WTC11 (cell line): ENCODE measurements at regions not wholly inside any gene's neighbourhood (a gene's known extent, or its start where the extent isn't known, plus 50 kb on each side); places are given as distances from the start of the nearest gene placed in this dataset.

Experiments used
- ATAC-seq: fragments of 200-7000 bp; cut with Tn5 transposase; 2 replicates; pipeline ENCODE4 v1.10.0; 2021; ENCODE audit warnings: mild to moderate bottlenecking, moderate library complexity
- CTCF ChIA-PET: fragments of 300-600 bp; sonication (Branson Sonifier 250); formaldehyde crosslinking; loops from one replicate; lab custom pipeline; 2021; ENCODE audit warnings: antibody characterized with exemption; lab: Charles Lee
- POLR2A ChIA-PET: fragments of 350-600 bp; sonication (Branson Sonifier 250); formaldehyde crosslinking; loops from one replicate; lab custom pipeline; 2021; ENCODE audit warnings: antibody characterized with exemption; lab: Charles Lee
- DNase-seq: peaks from one replicate; pipeline ENCODE4 v3.0.0; 2021; ENCODE audit warnings: low spot score
- H3K27ac Mint-ChIP-seq: 2 replicates; pipeline ENCODE4 v1.8.0; 2021; ENCODE audit warnings: mixed read lengths
- H3K27me3 Mint-ChIP-seq: 2 replicates; pipeline ENCODE4 v1.8.0; 2021; ENCODE audit warnings: low read depth, mild to moderate bottlenecking, moderate library complexity, mixed read lengths
- H3K36me3 Mint-ChIP-seq: 2 replicates; pipeline ENCODE4 v1.8.0; 2021; ENCODE audit warnings: mixed read lengths
- H3K4me1 Mint-ChIP-seq: 2 replicates; pipeline ENCODE4 v1.8.0; 2022; ENCODE audit warnings: mixed read lengths
- H3K4me3 Mint-ChIP-seq: 2 replicates; pipeline ENCODE4 v1.8.0; 2021; ENCODE audit warnings: mild to moderate bottlenecking, moderate library complexity, mixed read lengths
- H3K9me3 Mint-ChIP-seq: 2 replicates; pipeline ENCODE4 v1.8.0; 2021; ENCODE audit warnings: mixed read lengths
- AFF4 ChIP-seq: sonication (generic); formaldehyde crosslinking; IDR thresholded peaks from 2 replicates; pipeline ENCODE4 v1.8.1; 2023; ENCODE audit warnings: mild to moderate bottlenecking, missing genetic modification reagents, borderline replicate concordance
- ATF2 ChIP-seq: sonication (generic); formaldehyde crosslinking; IDR thresholded peaks from 2 replicates; pipeline ENCODE4 v1.8.1; 2022; ENCODE audit warnings: low read depth, missing genetic modification reagents, borderline replicate concordance
- CBFB ChIP-seq: sonication (generic); formaldehyde crosslinking; IDR thresholded peaks from 2 replicates; pipeline ENCODE4 v1.8.1; 2022; ENCODE audit warnings: mild to moderate bottlenecking, low read depth, missing genetic modification reagents
- CREB1 ChIP-seq: sonication (generic); formaldehyde crosslinking; IDR thresholded peaks from 2 replicates; pipeline ENCODE4 v1.8.0; 2023; ENCODE audit warnings: mild to moderate bottlenecking, missing genetic modification reagents
- FOXK1 ChIP-seq: sonication (generic); formaldehyde crosslinking; IDR thresholded peaks from 2 replicates; pipeline ENCODE4 v1.8.0; 2022; ENCODE audit warnings: mild to moderate bottlenecking, moderate library complexity, missing genetic modification reagents
- KAT7 ChIP-seq: sonication (generic); formaldehyde crosslinking; IDR thresholded peaks from 2 replicates; pipeline ENCODE4 v1.8.1; 2023; ENCODE audit warnings: missing genetic modification reagents, mild to moderate bottlenecking, borderline replicate concordance
- NR1H2 ChIP-seq: sonication (generic); formaldehyde crosslinking; IDR thresholded peaks from 2 replicates; pipeline ENCODE4 v1.9.0; 2021; ENCODE audit warnings: mild to moderate bottlenecking, moderate library complexity, missing genetic modification reagents
- TP53 ChIP-seq: sonication (generic); formaldehyde crosslinking; IDR thresholded peaks from 2 replicates; pipeline ENCODE4 v1.8.1; 2023; ENCODE audit warnings: mild to moderate bottlenecking, missing genetic modification reagents
- ZNF121 ChIP-seq: sonication (generic); formaldehyde crosslinking; IDR thresholded peaks from 2 replicates; pipeline ENCODE4 v1.8.0; 2023; ENCODE audit warnings: missing genetic modification reagents
- ZNF219 ChIP-seq: sonication (generic); formaldehyde crosslinking; IDR thresholded peaks from 2 replicates; pipeline ENCODE4 v1.8.0; 2023; ENCODE audit warnings: missing genetic modification reagents, mild to moderate bottlenecking, borderline replicate concordance
- ZNF317 ChIP-seq: sonication (generic); formaldehyde crosslinking; IDR thresholded peaks from 2 replicates; pipeline ENCODE4 v1.8.1; 2023; ENCODE audit warnings: low read depth, mild to moderate bottlenecking, moderate library complexity, missing genetic modification reagents, borderline replicate concordance
- ZNF671 ChIP-seq: fragments of 250-450 bp; sonication (Bioruptor Pico); IDR thresholded peaks from 2 replicates; pipeline ENCODE4 v1.8.0; 2021; ENCODE audit warnings: mild to moderate bottlenecking
- TF ChIP-seq, protein P1 (sequence below): sonication (generic); formaldehyde crosslinking; IDR thresholded peaks from 2 replicates; pipeline ENCODE4 v1.8.1; 2022; ENCODE audit warnings: low read depth, mild to moderate bottlenecking, moderate library complexity, missing genetic modification reagents, borderline replicate concordance
- TF ChIP-seq, protein P2 (sequence below): sonication (generic); formaldehyde crosslinking; IDR thresholded peaks from 2 replicates; pipeline ENCODE4 v1.8.0; 2022; ENCODE audit warnings: mild to moderate bottlenecking, missing genetic modification reagents
- TF ChIP-seq, protein P3 (sequence below): sonication (generic); formaldehyde crosslinking; conservative IDR thresholded peaks from 2 replicates; pipeline ENCODE4 v1.8.1; 2022; ENCODE audit warnings: mild to moderate bottlenecking, missing genetic modification reagents
- TF ChIP-seq, protein P4 (sequence below): sonication (generic); formaldehyde crosslinking; IDR thresholded peaks from 2 replicates; pipeline ENCODE4 v1.8.0; 2022; ENCODE audit warnings: missing genetic modification reagents

DNA sequence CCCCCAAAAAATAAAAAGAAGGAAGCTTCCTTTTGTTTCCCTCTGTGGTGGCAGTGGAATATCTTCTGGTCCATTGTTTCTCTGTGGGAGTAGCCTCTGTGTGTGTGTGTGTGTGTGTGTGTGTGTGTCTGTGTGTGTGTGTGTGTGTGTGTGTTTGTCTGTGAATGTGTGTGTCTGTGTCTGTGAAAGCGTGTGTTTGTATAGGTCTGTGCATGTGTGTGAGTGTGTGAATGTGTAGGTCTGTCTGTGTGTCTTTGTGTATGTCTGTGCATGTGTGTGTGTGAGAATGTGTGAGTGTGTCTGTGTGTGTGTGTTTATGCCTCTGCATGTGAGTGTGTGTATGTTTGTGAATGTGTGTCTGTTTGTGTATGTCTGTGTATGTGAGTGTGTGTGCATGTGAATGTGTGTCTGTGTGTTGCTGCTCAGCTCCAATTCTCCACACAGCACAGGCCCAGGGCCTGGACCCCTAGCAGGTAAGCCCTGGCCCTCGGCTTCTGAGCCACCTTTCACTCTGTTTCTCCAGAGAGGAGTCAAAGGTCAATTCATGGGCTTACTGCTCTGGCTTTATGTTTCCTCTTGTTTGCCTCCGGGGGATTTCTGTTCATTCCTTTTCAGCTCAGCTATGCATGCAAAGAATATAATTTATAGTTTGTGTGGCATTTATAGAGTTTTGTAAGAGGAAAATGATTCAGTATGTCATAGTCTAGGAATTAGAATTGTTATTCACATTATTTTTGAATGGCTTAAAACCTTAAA lies 89.8 kb downstream of the UCHL1 start:
- H3K27ac Mint-ChIP-seq: no peak overlapping the region
- H3K4me3 Mint-ChIP-seq: no peak overlapping the region
- TF ChIP-seq ZNF121 (CRISPR knock-in tag): 0 out of 2 replicates have a peak, but pooled peaks have one; percentile 57
- TF ChIP-seq, protein P1, sequence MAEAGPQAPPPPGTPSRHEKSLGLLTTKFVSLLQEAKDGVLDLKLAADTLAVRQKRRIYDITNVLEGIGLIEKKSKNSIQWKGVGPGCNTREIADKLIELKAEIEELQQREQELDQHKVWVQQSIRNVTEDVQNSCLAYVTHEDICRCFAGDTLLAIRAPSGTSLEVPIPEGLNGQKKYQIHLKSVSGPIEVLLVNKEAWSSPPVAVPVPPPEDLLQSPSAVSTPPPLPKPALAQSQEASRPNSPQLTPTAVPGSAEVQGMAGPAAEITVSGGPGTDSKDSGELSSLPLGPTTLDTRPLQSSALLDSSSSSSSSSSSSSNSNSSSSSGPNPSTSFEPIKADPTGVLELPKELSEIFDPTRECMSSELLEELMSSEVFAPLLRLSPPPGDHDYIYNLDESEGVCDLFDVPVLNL: no peak
- CTCF ChIA-PET: no interaction called here
- peaks cover 5% of the 10 kb centered on the region for H3K27me3 Mint-ChIP-seq
- peaks cover 4% of the 10 kb centered on the region; the same call in 1 of the 2 replicates for H3K4me1 Mint-ChIP-seq
- POLR2A ChIA-PET: interaction anchor here (0.6 kb wide), 1 partner anchor 17 kb away, joined by 4 read pairs; no protein-coding TSS in a partner anchor
- DNase-seq (no peak), ATAC-seq (no peak)
- peaks cover 12% of the 10 kb centered on the region for H3K36me3 Mint-ChIP-seq
- peaks cover 37% of the 10 kb centered on the region for H3K9me3 Mint-ChIP-seq

- ATAC-seq: no peak
- TF ChIP-seq CREB1 (CRISPR knock-in tag) (no peak), ZNF219 (CRISPR knock-in tag) (no peak), KAT7 (CRISPR knock-in tag) (no peak), ZNF317 (CRISPR knock-in tag) (no peak)
- Mint-ChIP-seq H3K4me1 (peaks cover 4% of the 10 kb centered on the region; the same call in 1 of the 2 replicates), H3K27ac (no peak overlapping the region), H3K36me3 (peaks cover 12% of the 10 kb centered on the region), H3K9me3 (peaks cover 29% of the 10 kb centered on the region), H3K4me3 (no peak overlapping the region), H3K27me3 (peaks cover 19% of the 10 kb centered on the region)
- no peak for DNase-seq
- ChIA-PET CTCF (no interaction called here), POLR2A (no interaction called here)
These were observed 92.3 kb downstream of the UCHL1 start for GRCh38 chr4:41349021-41349420.

GRCh38 chr4:41358647-41359421 lies 102.1 kb downstream of the UCHL1 start:
- ATAC-seq (peak; percentile 76), DNase-seq (peak; percentile 60)
- H3K4me1 Mint-ChIP-seq: peaks cover 35% of the 10 kb centered on the region
- peaks cover 85% of the 10 kb centered on the region for H3K27me3 Mint-ChIP-seq
- POLR2A ChIA-PET: interaction anchor here (0.6 kb wide), 1 partner anchor 73 kb away, joined by 4 read pairs; no protein-coding TSS in a partner anchor
- peak overlapping the region; percentile 61 for H3K4me3 Mint-ChIP-seq
- H3K9me3 Mint-ChIP-seq: peaks cover 9% of the 10 kb centered on the region
- H3K36me3 Mint-ChIP-seq: no peaks in the 10 kb centered on the region
- CTCF ChIA-PET: interaction anchor here (0.6 to 2.2 kb wide), 25 partner anchors 8 to 695 kb away, joined by 3 to 29 read pairs (median 5); partner anchors contain the start of genes LIMCH1 and UCHL1
- TF ChIP-seq, protein P2, sequence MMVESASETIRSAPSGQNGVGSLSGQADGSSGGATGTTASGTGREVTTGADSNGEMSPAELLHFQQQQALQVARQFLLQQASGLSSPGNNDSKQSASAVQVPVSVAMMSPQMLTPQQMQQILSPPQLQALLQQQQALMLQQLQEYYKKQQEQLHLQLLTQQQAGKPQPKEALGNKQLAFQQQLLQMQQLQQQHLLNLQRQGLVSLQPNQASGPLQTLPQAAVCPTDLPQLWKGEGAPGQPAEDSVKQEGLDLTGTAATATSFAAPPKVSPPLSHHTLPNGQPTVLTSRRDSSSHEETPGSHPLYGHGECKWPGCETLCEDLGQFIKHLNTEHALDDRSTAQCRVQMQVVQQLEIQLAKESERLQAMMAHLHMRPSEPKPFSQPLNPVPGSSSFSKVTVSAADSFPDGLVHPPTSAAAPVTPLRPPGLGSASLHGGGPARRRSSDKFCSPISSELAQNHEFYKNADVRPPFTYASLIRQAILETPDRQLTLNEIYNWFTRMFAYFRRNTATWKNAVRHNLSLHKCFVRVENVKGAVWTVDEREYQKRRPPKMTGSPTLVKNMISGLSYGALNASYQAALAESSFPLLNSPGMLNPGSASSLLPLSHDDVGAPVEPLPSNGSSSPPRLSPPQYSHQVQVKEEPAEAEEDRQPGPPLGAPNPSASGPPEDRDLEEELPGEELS (CRISPR knock-in tag): no peak
- TF ChIP-seq NR1H2 (no peak), CBFB (no peak), ATF2 (CRISPR knock-in tag) (no peak), ZNF671 (CRISPR knock-in tag) (no peak), CREB1 (CRISPR knock-in tag) (no peak), AFF4 (CRISPR knock-in tag) (no peak), TP53 (CRISPR knock-in tag) (no peak), FOXK1 (no peak)
- TF ChIP-seq, protein P3, sequence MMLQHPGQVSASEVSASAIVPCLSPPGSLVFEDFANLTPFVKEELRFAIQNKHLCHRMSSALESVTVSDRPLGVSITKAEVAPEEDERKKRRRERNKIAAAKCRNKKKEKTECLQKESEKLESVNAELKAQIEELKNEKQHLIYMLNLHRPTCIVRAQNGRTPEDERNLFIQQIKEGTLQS: no peak
- TF ChIP-seq, protein P4, sequence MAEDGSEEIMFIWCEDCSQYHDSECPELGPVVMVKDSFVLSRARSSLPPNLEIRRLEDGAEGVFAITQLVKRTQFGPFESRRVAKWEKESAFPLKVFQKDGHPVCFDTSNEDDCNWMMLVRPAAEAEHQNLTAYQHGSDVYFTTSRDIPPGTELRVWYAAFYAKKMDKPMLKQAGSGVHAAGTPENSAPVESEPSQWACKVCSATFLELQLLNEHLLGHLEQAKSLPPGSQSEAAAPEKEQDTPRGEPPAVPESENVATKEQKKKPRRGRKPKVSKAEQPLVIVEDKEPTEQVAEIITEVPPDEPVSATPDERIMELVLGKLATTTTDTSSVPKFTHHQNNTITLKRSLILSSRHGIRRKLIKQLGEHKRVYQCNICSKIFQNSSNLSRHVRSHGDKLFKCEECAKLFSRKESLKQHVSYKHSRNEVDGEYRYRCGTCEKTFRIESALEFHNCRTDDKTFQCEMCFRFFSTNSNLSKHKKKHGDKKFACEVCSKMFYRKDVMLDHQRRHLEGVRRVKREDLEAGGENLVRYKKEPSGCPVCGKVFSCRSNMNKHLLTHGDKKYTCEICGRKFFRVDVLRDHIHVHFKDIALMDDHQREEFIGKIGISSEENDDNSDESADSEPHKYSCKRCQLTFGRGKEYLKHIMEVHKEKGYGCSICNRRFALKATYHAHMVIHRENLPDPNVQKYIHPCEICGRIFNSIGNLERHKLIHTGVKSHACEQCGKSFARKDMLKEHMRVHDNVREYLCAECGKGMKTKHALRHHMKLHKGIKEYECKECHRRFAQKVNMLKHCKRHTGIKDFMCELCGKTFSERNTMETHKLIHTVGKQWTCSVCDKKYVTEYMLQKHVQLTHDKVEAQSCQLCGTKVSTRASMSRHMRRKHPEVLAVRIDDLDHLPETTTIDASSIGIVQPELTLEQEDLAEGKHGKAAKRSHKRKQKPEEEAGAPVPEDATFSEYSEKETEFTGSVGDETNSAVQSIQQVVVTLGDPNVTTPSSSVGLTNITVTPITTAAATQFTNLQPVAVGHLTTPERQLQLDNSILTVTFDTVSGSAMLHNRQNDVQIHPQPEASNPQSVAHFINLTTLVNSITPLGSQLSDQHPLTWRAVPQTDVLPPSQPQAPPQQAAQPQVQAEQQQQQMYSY (CRISPR knock-in tag): no peak
- H3K27ac Mint-ChIP-seq: no peak overlapping the region
